Loucy (cell line): ENCODE measurements at regions not wholly inside any gene's neighbourhood (a gene's known extent, or its start where the extent isn't known, plus 50 kb on each side); places are given as distances from the start of the nearest gene placed in this dataset.

Experiments
- H2AFZ ChIP-seq: fragments of 200-600 bp; sonication (generic); 2 replicates; pipeline ENCODE4 v1.6.0; 2016; ENCODE audit warnings: antibody characterized with exemption, mild to moderate bottlenecking, low read length, moderate library complexity
- H3F3A ChIP-seq: fragments of 200-600 bp; 2 replicates; pipeline ENCODE4 v1.6.0; 2016; ENCODE audit warnings: antibody characterized with exemption, low read depth, mild to moderate bottlenecking
- H3K27me3 ChIP-seq: fragments of 200-600 bp; sonication (generic); 2 replicates; pipeline ENCODE4 v1.6.1; 2014; ENCODE audit warnings: low read length, mild to moderate bottlenecking; ENCODE audit not compliant: insufficient read depth, poor library complexity, severe bottlenecking
- H3K36me3 ChIP-seq: fragments of 200-600 bp; sonication (generic); 2 replicates; pipeline ENCODE4 v1.6.1; 2016; ENCODE audit warnings: low read length; ENCODE audit not compliant: insufficient read depth
- H3K4me1 ChIP-seq: fragments of 200-600 bp; sonication (generic); 2 replicates; pipeline ENCODE4 v1.5.1; 2014; ENCODE audit warnings: low read length, mild to moderate bottlenecking; ENCODE audit not compliant: insufficient read depth, poor library complexity, severe bottlenecking
- H3K4me2 ChIP-seq: fragments of 200-600 bp; sonication (generic); 2 replicates; pipeline ENCODE4 v1.6.0; 2014; ENCODE audit warnings: antibody characterized with exemption, low read length, low read depth, mild to moderate bottlenecking; ENCODE audit not compliant: poor library complexity, severe bottlenecking
- H3K4me3 ChIP-seq: fragments of 200-600 bp; sonication (generic); 2 replicates; pipeline ENCODE4 v1.5.1; 2014; ENCODE audit warnings: low read length, mild to moderate bottlenecking, mixed read lengths; ENCODE audit not compliant: poor library complexity, severe bottlenecking
- H3K79me2 ChIP-seq: fragments of 200-600 bp; sonication (generic); 2 replicates; pipeline ENCODE4 v1.6.1; 2014; ENCODE audit warnings: low read length; ENCODE audit not compliant: insufficient read depth
- H3K9ac ChIP-seq: fragments of 200-600 bp; sonication (generic); 2 replicates; pipeline ENCODE4 v1.6.0; 2014; ENCODE audit warnings: mild to moderate bottlenecking, low read depth, low read length, moderate library complexity; ENCODE audit not compliant: poor library complexity, severe bottlenecking
- H3K9me2 ChIP-seq: fragments of 200-600 bp; sonication (generic); replicated peaks from 2 replicates; pipeline ENCODE4 v1.6.1; 2016; ENCODE audit warnings: low read depth, low read length, mixed read lengths
- H3K9me3 ChIP-seq: fragments of 200-600 bp; sonication (generic); 2 replicates; pipeline ENCODE4 v1.6.1; 2014; ENCODE audit warnings: mild to moderate bottlenecking, antibody characterized with exemption, low read length, low read depth; ENCODE audit not compliant: insufficient read depth
- H4K20me1 ChIP-seq: fragments of 200-600 bp; sonication (generic); 2 replicates; pipeline ENCODE4 v1.6.0; 2014; ENCODE audit warnings: antibody characterized with exemption, low read length, mild to moderate bottlenecking; ENCODE audit not compliant: insufficient read depth, poor library complexity, severe bottlenecking
- EZH2phosphoT487 ChIP-seq: fragments of 200-600 bp; IDR thresholded peaks from 2 replicates; pipeline ENCODE4 v1.6.1; 2018; ENCODE audit warnings: antibody characterized with exemption, mild to moderate bottlenecking, moderate library complexity, borderline replicate concordance
- TF ChIP-seq, protein P1 (sequence below): fragments of 200-600 bp; sonication (generic); conservative IDR thresholded peaks from 2 replicates; pipeline ENCODE4 v1.5.1; 2014; ENCODE audit warnings: mild to moderate bottlenecking, antibody characterized with exemption, low read length

DNA sequence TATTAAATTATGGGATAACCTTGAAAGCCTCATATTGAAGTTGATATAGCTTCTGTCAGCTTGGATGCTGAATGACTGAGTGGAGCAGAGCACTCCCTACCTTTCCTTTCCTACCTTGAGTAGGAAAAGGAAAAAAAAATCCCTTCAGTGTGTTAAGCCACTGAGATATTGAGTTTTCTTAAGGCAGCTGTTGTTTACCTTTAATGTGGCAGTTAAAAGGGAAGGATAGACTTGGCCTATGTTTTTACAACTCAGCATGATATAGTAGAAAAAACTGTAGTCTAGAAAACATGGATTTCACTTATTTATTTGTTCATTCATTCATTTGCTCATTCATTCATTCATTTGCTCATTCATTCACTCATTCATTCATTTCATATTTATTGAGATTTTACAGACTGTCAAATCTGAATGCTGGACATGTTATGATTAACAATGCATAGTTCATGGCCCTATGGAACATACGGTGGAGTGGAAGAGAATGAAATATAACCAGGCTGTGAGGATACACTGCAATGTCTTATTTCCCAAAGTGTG is 131.5 kb upstream of the MAN1A1 start:
- no peaks in the 10 kb centered on the region for H3K4me1 ChIP-seq

DNA sequence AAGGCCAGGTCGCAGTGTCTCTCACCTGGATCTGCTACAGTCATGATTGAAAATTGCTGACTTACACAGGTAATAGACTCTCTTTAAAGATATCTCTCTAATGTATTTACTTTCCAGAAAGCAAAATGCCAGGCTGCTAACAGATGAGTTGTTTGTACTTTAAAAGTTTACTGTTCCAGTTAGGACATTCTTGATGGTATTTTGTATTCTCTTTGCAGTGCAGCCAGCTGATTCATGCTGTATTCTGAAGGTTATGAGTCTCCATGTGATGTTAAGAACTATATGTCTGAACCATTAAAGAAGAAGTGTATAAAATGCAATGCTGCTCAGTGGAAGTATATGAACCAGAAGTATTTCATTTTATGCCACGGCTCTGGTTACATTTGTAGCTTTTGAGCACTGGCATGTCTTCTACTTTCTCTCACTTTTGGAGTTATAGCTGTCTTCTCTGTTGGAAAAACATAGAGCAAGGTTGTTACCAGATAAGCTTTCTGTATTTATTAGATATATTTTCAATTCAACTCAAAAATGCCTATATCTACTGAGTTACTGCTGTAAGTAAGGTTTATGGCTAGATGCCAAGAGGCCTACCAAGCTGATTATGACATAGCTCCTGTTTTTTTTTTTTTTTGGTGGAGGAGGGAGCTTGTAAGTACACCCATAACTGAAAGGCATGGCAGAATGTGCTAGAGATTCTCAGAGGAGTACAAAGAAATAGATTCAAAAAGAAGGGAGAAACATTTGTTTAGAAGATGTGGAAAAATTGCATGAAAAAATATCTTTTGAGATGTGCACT is 130.5 kb upstream of the MAN1A1 start:
- no peak for TF ChIP-seq EZH2phosphoT487
- TF ChIP-seq, protein P1, sequence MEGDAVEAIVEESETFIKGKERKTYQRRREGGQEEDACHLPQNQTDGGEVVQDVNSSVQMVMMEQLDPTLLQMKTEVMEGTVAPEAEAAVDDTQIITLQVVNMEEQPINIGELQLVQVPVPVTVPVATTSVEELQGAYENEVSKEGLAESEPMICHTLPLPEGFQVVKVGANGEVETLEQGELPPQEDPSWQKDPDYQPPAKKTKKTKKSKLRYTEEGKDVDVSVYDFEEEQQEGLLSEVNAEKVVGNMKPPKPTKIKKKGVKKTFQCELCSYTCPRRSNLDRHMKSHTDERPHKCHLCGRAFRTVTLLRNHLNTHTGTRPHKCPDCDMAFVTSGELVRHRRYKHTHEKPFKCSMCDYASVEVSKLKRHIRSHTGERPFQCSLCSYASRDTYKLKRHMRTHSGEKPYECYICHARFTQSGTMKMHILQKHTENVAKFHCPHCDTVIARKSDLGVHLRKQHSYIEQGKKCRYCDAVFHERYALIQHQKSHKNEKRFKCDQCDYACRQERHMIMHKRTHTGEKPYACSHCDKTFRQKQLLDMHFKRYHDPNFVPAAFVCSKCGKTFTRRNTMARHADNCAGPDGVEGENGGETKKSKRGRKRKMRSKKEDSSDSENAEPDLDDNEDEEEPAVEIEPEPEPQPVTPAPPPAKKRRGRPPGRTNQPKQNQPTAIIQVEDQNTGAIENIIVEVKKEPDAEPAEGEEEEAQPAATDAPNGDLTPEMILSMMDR = no peak

More for the DNA sequence above, 131.5 kb upstream of the MAN1A1 start:
- Histone ChIP-seq H3K36me3 (no peaks in the 10 kb centered on the region), H4K20me1 (no peaks in the 10 kb centered on the region), H3K9me2 (no peaks in the 10 kb centered on the region), H3F3A (no peaks in the 10 kb centered on the region), H3K9me3 (no peaks in the 10 kb centered on the region), H3K4me3 (no peak overlapping the region), H3K9ac (no peak overlapping the region), H2AFZ (no peak overlapping the region), H3K79me2 (no peaks in the 10 kb centered on the region), H3K4me2 (no peak overlapping the region), H3K27me3 (no peaks in the 10 kb centered on the region)
- TF ChIP-seq, protein P1 = no peak
- TF ChIP-seq EZH2phosphoT487 = no peak

DNA sequence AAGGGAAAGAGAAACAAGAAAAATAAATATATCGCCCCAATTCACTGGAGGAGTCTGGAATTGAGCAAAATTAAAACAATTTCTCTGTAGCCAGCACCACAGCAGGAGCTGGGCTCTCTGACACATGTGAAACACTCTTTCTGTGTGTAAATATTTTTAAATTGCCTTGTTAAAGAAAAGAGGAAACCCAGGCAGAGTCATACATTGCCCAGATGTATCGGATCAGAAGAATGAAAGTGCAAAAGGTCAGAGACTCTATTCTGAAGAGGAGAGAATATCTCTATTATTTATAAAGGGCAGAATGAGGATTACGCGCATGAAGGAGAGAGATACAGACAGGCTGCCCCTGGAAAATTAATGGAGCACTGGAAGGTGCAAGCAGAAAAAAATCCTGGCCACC is 127.0 kb upstream of the MAN1A1 start:
- H3F3A ChIP-seq = no peaks in the 10 kb centered on the region
- H3K79me2 ChIP-seq = no peaks in the 10 kb centered on the region
- no peaks in the 10 kb centered on the region for H3K36me3 ChIP-seq
- H3K4me2 ChIP-seq = no peak overlapping the region
- H3K4me1 ChIP-seq = no peaks in the 10 kb centered on the region
- no peaks in the 10 kb centered on the region for H3K9me2 ChIP-seq
- TF ChIP-seq, protein P1 = no peak
- no peak for TF ChIP-seq EZH2phosphoT487
- H3K9ac ChIP-seq = no peak overlapping the region
- no peak overlapping the region for H3K4me3 ChIP-seq
- H3K9me3 ChIP-seq = no peaks in the 10 kb centered on the region
- H2AFZ ChIP-seq = no peak overlapping the region
- H3K27me3 ChIP-seq = no peaks in the 10 kb centered on the region
- no peaks in the 10 kb centered on the region for H4K20me1 ChIP-seq

More for the DNA sequence above, 130.5 kb upstream of the MAN1A1 start:
- no peaks in the 10 kb centered on the region for H3F3A ChIP-seq
- H3K79me2 ChIP-seq = no peaks in the 10 kb centered on the region
- no peaks in the 10 kb centered on the region for H4K20me1 ChIP-seq
- no peak overlapping the region for H3K4me3 ChIP-seq
- H3K9me2 ChIP-seq = no peaks in the 10 kb centered on the region
- no peaks in the 10 kb centered on the region for H3K4me1 ChIP-seq
- no peak overlapping the region for H3K9ac ChIP-seq
- H3K27me3 ChIP-seq = no peaks in the 10 kb centered on the region
- no peaks in the 10 kb centered on the region for H3K9me3 ChIP-seq
- H2AFZ ChIP-seq = no peak overlapping the region
- no peaks in the 10 kb centered on the region for H3K36me3 ChIP-seq
- H3K4me2 ChIP-seq = no peak overlapping the region
